Tibial artery (tissue), 4 donors: ENCODE measurements at regions not wholly inside any gene's neighbourhood (a gene's known extent, or its start where the extent isn't known, plus 50 kb on each side); places are given as distances from the start of the nearest gene placed in this dataset.
"Not testable (repeated sequence)": the region's sequence is repeated elsewhere in the genome, so short reads cannot be mapped to it uniquely, and the experiment has no call there.

Source experiments
- DNase-seq, 2 donors: peaks; one replicate each; pipeline ENCODE4 v3.0.0-alpha.2; 2019
- H3K27ac ChIP-seq, 2 donors: fragments of 200-600 bp; sonication (generic) in 1 of 2; 1 replicate in 1 of 2; 2 replicates in 1 of 2; pipeline ENCODE4 v1.5.1; 2018 to 2019; ENCODE audit warnings: mild to moderate bottlenecking in 1 of 2
- H3K27me3 ChIP-seq, 2 donors: fragments of 200-600 bp; sonication (generic) in 1 of 2; one replicate each; pipeline versions ENCODE4 v1.5.1 to v1.6.0; 2016 to 2019
- H3K36me3 ChIP-seq, 3 donors: fragments of 200-600 bp; sonication (generic) in 2 of 3; one replicate each; pipeline ENCODE4 v1.5.1; 2016 to 2019; ENCODE audit warnings: mild to moderate bottlenecking in 2 of 3
- H3K4me1 ChIP-seq, 4 donors: fragments of 200-600 bp; sonication (generic) in 2 of 4; 1 replicate in 3 of 4; 2 replicates in 1 of 4; pipeline ENCODE4 v1.5.1; 2016 to 2019
- H3K4me3 ChIP-seq, 2 donors: fragments of 200-600 bp; sonication (generic) in 1 of 2; 1 replicate in 1 of 2; 2 replicates in 1 of 2; pipeline ENCODE4 v1.5.1; 2018 to 2019; ENCODE audit warnings: mild to moderate bottlenecking in 2 of 2
- H3K9me3 ChIP-seq, 3 donors: fragments of 200-600 bp; sonication (generic) in 1 of 3; one replicate each; pipeline ENCODE4 v1.5.1; 2016 to 2019
- CTCF ChIP-seq, 2 experiments: fragments of 200-600 bp in 1 of 2; fragments of 450-650 bp in 1 of 2; IDR thresholded peaks; one replicate each; pipeline ENCODE4 v1.5.1; 2017 to 2019; ENCODE audit warnings: antibody characterized with exemption in 2 of 2, mild to moderate bottlenecking in 1 of 2, moderate library complexity in 1 of 2
- intact Hi-C: fragments of 100-400 bp; cut with DNase I; formaldehyde crosslinking; loops from one replicate; pipeline ENCODE4 v1.15.0; 2023; ENCODE audit warnings: low total_unique reads

DNA sequence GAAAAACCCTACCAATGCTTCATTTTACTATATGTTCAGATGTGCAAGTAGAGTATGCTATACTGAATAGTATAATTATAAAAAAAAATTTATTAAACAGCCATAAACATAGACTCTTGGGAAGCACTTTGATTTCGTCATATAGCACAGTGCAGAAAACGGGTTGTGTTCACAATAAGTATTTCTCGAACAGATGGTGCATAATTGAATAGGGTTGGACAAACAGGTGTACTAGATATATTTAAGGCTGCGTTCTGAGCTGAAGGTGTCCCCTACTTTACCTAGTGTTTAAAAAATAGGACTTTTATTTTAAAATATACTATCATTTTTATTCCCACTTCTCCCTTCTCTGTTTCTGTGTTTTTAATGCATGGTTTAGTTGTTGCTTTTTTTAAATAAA lies 841.5 kb downstream of the ANKRD7 start:
- no peaks in the 10 kb centered on the region for H3K27me3 ChIP-seq
- no peak overlapping the region for H3K27ac ChIP-seq
- intact Hi-C loops: no loop called here
- H3K4me3 ChIP-seq: no peak overlapping the region
- no peak for TF ChIP-seq CTCF (IDR thresholded peaks at IDR 0.05)
- no peaks in the 10 kb centered on the region for H3K36me3 ChIP-seq
- no peaks in the 10 kb centered on the region for H3K4me1 ChIP-seq
- no peak for DNase-seq
- no peaks in the 10 kb centered on the region for H3K9me3 ChIP-seq

DNA sequence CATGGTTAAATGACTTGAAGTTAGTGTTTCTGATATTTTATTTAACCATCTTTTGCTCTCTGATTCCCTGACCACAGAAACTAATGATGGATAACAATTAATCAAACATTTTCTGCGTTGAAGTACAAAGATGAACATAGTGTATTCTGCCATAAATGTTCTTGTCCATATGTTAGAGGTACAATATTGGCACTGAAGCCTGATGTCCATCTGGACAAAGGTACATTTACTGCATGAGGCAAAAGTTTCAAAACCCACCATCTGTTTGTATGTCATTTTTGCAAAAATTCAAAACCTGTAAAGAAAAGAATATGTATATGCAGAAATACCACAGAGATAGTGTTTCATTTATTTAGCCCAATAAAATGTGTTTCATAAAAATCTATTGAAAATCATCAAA lies 861.5 kb downstream of the ANKRD7 start:
- no peaks in the 10 kb centered on the region for H3K4me1 ChIP-seq
- no peaks in the 10 kb centered on the region for H3K27me3 ChIP-seq
- intact Hi-C loops: no loop called here
- no peaks in the 10 kb centered on the region for H3K9me3 ChIP-seq
- H3K36me3 ChIP-seq: no peaks in the 10 kb centered on the region
- no peak for DNase-seq
- no peak overlapping the region for H3K4me3 ChIP-seq
- no peak for TF ChIP-seq CTCF (IDR thresholded peaks at IDR 0.05)
- H3K27ac ChIP-seq: no peak overlapping the region

GRCh38 chr7:119090851-119091250 lies 866.3 kb downstream of the ANKRD7 start:
- intact Hi-C loops: no loop called here
- Histone ChIP-seq H3K4me3 (no peak overlapping the region), H3K27me3 (no peaks in the 10 kb centered on the region), H3K9me3 (no peaks in the 10 kb centered on the region), H3K27ac (no peak overlapping the region), H3K36me3 (no peaks in the 10 kb centered on the region), H3K4me1 (peaks cover 0 to 4% (median 0%) of the 10 kb centered on the region in 4 donors)
- no peak for TF ChIP-seq CTCF (IDR thresholded peaks at IDR 0.05)
- no peak for DNase-seq

- H3K4me1 ChIP-seq: peaks cover 0 to 4% (median 0%) of the 10 kb centered on the region in 4 donors
- no peak for TF ChIP-seq CTCF (IDR thresholded peaks at IDR 0.05)
- H3K27me3 ChIP-seq: no peaks in the 10 kb centered on the region
- H3K36me3 ChIP-seq: no peaks in the 10 kb centered on the region
- no peak for DNase-seq
- intact Hi-C loops: no loop called here
- no peak overlapping the region for H3K4me3 ChIP-seq
- H3K27ac ChIP-seq: no peak overlapping the region
- H3K9me3 ChIP-seq: no peaks in the 10 kb centered on the region
Observed at GRCh38 chr7:119096683-119097082, 872.2 kb downstream of the ANKRD7 start.

GRCh38 chr7:119100611-119101258 lies 876.2 kb downstream of the ANKRD7 start:
- DNase-seq, H3K27ac ChIP-seq, intact Hi-C loops, H3K4me1 ChIP-seq, H3K27me3 ChIP-seq, H3K9me3 ChIP-seq, H3K4me3 ChIP-seq, H3K36me3 ChIP-seq: not testable (repeated sequence)

GRCh38 chr7:119102291-119102690 lies 877.8 kb downstream of the ANKRD7 start:
- Histone ChIP-seq H3K36me3 (no peaks in the 10 kb centered on the region), H3K4me1 (no peaks in the 10 kb centered on the region), H3K27ac (no peak overlapping the region), H3K27me3 (no peaks in the 10 kb centered on the region), H3K9me3 (no peaks in the 10 kb centered on the region), H3K4me3 (no peak overlapping the region)
- no peak for DNase-seq
- intact Hi-C loops: no loop called here
- no peak for TF ChIP-seq CTCF (IDR thresholded peaks at IDR 0.05)
